Hematopoietic multipotent progenitor cell treated with erythropoietin and hydrocortisone succinate and interleukin-3 and kit ligand, for 15 days (in vitro differentiated cells): ENCODE measurements at regions not wholly inside any gene's neighbourhood (a gene's known extent, or its start where the extent isn't known, plus 50 kb on each side); places are given as distances from the start of the nearest gene placed in this dataset.

ENCODE experiments used
- DNase-seq: peaks from one replicate; pipeline ENCODE4 v3.0.0-alpha.2; 2015; ENCODE audit warnings: low spot score

DNA sequence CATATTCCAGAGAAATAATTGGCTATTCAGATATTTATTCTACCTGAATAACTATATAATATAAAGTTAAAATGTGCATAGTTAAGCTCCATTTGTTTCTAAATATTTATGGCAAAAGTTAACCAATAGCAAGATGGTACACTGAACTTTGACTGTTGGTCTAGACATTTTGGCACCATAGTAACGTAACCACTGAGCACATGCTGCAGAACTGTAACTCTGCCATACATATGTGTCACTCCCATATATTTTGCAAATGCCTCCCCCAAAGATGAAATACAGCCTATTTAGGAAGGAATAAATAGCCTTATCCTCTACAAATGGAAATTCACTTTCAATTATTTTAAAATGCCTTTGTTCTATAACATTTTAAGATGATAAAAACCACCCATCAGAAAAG, 424.9 kb downstream of the CENPC start:
- DNase-seq, result no peak

DNA sequence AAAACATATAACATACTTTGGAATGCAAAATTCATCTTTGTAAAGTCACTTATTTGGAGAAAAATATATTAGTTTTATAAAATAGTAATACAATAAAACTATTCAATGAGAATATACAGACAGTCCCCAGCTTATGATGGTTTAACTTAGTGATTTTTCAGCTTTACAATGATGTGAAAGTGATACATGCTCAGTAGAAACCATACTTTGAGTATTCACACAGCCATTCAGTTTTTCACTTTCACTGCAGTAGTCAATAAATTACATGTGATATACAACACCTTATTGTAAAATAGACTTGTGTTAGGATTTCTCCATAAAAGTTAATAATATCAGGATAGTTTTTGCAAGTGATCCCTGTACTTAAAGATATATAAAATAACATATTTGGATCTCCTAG, 436.0 kb downstream of the CENPC start:
- no peak for DNase-seq

DNA sequence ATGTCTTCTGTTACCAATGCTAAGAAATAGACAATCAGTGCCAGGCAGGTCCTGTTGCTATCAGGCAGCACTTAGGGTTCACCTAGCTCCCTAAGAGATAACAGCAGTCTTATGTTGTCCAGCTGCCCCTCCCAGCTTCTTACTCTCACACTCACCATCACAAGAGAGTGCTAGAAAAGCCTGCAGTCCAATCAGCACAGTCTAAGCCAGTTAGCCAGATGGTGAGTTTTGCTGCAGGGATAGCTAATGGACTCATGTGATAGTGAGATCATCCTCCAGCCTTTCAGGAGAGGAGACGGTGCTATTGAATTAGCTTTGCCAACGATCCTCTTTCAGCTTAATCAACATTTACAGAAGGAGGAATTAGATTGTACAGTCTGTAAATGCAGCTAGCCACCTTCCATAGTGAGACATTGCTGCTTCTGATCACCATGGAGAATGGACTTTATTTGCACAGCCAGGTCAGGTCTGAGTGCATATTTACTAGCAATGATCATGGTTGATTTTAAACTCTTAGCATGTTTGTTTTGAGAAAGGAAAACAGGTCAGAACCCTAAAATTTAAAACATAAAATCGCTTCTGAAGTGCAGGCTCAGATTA, 438.3 kb downstream of the CENPC start:
- DNase-seq, result no peak

DNA sequence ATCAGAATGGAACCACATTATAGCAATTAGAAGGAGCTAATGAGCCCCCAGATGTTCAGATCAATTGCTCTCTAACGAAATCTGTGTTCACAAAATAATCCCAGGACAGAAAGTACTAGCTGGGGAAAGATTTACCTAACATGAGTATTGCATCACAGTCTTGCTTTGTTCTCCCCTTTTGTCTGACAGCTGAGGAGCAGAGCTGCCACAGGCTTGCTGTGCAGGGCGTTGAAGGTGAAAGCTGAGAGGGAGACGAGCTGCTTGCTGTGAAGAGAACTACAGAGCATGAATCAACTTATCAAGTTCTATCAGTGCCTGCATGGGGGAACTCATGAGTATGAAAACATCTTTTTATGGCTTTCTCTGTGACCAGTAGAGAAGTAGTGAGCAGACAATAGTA, 441.2 kb downstream of the CENPC start:
- DNase-seq, result no peak

DNA sequence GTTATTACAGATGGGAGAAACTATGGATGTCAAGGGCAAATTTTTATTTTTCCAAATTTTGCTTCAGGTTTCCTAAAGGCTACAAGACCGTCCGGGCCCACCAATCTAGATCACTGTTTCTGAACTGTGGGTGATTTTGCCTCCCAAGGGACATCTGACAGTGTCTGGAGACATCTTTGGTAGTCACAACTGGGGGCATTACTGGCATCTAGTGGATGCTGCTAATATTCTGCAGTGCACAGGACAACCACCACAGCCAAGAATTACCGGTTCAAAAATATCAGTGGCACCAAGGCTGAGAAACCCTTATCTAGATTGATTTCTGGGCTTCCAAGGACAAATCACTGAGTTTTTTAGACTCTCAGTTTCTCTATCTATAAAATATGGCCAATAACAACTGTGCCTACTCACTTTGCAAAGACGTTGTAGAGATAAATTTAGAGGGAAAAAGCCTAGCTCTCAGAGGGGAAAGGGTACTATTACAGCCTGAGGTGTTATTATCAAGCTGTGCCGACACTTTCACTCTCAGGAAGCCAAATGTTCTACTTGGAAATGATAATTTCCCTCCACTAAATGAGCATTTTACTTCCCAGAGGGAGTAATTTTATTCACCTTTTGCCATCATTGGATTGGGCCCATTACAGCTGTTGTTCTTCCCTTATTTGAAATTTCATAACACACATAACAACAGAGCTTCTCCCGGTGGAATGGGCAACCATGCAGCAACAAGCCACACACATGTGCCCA, 442.1 kb downstream of the CENPC start:
- no peak for DNase-seq

DNA sequence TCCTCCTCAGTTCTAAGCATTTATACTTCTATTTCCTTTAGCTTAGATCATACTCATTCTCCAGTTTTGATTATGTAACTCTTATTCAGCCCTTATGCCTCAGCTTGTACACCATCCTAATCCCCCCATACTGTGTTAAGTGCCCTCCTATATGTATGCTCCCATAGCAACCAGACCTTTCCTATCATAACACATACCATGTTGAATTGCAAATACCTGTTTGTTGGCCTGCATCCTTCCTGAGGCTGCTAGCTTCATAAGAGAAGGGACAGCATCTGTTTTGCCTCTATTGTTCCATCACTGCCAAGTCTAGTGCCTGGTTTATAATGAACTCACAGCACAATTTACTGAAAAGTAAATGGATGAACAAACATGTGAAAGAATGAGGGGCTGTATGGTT, 443.7 kb downstream of the CENPC start:
- no peak for DNase-seq

DNA sequence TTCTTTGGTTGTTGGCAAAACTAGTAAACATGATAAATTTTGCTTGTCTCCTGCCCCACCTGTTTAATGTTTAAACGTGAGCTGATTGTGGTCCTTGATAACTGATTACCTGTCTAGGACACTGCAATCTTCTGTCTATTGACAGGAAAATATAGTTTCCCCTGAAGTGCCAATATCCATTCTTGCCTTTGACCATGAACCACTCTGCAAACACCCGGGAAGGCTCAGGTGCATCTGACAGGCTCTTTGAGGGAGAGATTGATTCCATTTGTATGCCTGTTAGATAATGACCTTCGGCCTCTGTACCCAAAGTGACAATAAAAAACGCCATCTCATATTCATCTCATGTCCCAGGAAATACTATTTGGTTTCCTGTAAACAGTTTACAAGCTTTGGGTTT, 453.0 kb downstream of the CENPC start:
- DNase-seq, result no peak

DNA sequence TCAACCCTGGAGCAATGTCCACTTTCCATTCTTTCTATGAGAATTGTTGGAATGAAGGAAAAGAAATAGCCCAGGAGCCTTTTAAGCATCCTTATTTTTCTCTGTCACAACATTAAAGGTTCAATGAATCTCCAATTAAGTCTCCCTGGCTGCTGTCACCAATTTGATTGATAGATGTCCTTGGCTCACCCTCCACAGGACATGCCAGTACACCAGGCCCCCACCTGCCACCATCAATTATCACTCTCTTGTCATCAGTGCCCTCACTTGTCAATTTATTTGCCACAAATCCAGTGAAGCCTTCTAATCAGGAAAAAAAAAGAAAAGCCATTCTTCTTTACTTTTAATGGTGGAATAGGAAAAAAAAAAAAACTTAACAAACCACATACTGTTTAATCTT, 453.6 kb downstream of the CENPC start:
- no peak for DNase-seq

DNA sequence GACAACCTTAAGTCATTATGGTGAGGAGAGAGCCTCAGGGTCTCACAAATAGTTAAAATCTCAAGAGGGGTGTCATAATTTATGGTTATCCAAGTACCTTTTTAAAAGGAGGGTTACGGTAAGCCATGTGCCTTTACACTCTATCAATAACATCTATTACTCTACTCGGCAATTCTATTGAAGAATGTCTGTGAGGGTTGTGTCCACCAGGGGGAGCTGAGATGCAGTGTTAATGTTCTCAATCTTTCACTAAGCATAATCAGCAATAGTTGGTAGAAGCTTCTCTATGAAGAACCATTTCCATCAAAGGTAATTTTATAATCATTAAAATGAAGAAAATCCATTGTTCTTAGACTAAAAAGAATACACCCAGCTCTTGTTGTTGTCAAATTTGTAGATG, 457.4 kb downstream of the CENPC start:
- peak; percentile 51 for DNase-seq

DNA sequence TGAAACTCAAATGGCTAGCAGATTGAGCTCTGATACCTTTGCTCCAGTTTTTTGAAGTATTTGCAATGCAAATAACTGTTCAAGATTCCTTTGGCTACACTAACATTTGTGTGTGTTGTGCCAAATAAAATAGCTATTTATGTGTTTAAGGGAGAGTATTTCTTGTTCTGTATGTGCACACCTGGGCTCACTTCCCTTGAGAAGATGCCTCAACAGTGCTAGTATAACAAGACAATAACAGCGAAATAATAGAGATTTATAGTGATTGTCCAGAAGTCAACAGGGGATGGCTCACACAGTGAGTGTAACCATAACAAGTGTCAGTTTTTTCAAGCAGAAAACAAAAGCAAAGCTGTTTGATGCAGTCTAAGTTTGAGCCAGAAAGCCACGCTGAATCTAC, 460.5 kb downstream of the CENPC start:
- DNase-seq, result no peak

DNA sequence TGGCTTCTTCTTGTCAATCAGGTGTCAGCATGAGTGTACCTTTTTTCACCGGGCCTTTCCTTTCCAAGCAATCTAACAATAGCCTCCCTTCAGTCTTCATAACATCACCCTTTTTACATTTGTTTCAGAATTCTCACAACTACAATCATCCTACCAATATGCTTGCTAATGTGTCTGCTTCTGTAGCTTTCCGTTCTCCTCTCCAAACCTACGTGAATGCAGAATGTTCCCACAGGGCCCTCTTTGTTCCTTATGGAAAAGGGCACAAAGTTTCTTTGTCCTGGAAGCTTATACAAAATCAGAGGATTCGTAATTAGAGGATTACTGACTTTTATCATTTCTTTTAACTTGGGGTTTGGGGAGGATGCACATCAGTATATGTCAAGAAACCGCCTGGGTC, 461.8 kb downstream of the CENPC start:
- no peak for DNase-seq

DNA sequence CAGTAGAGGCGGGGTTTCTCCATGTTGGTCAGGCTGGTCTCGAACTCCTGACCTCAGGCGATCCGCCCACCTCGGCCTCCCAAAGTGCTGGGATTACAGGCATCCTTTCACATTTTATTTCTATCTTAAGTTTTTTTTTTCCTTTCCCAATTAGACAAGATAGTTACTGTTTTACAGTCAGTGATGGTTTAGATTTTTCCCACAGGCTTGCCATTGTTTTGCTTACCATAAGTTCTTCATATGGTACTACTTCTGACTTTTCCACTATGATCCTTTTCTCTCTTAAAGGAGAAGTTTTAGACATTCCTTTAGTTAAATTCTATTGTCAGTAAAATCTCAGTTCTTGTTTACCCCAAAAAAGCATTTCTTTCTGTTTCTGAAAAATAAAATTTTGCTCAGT, 462.6 kb downstream of the CENPC start:
- no peak for DNase-seq

DNA sequence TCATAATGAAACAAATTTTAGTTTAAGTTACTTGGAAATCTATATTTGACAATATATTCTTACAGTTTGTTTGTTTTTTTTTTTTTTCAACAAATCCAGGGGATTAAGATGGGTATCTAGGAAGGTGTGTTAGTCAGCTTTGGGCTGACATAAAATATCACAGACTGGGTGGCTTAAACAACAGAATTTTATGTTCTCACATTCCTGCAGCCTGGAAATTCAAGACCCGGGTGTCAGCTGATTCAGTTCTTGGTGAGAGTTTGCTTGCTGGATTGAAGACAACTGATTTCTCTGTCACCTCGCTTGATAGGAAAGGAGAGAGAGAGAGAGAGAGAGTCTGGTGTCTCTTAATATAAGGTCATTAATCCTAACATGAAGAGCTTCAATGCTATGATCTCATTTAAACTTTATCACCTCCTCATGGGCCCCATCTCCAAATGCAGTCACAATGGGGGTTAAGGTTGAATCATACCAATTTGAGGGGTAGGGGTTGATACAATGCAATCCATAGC, 465.2 kb downstream of the CENPC start:
- DNase-seq, result no peak

DNA sequence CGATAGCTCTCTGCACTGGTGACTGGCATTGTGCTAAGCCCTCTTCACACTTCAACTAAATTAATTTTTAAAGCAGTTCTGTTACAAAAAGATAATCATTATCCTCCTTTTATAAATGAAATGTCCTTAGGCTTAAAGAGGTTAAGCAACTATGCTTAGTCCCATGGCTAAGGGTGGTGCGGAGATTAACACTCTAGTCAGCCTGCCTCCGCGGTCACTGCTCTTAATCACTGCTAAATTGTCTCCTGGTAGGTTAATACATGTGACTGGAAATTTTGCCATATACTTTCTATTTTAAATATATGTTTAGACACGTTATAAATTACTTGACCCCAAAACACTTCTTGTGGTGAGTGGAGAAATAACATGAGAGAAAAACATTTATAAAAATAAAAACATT, 473.7 kb downstream of the CENPC start:
- no peak for DNase-seq

DNA sequence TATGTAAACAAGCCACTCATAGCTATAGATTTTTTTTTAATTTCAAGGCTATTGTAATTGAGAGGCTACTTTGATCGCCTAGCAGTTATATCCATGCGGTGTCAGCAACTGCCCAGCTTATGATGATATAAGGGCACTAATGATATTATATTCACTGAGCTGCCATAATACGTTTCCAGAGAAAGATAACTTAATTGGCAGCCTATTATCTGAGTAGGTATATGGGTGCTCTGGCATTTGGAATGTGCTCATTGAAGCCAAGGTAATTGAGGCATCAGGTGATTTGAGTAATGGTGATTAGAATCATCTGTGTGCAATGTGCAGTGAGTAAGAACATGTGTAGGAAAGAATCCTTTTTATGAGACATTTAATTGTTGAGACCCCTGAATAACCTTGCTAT, 490.0 kb downstream of the CENPC start:
- DNase-seq, result no peak

DNA sequence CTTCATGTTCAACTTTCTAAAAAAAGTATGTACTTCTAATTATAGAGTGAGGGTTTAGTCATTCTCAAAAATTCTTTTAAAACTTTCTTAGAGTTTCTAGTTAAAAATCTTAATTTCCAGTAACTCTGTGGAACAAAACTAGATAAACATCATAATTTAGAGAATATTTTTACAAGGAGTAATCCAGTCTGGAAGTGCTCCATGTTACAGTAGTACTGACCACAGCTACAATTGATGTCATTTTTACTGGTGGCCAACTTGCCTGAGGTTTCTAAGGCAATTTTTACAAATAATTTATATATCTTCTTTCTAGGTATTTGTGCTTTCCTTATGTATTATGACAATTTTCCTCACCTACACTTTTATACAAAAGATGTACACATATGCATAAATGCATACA, 490.4 kb downstream of the CENPC start:
- DNase-seq, result no peak

DNA sequence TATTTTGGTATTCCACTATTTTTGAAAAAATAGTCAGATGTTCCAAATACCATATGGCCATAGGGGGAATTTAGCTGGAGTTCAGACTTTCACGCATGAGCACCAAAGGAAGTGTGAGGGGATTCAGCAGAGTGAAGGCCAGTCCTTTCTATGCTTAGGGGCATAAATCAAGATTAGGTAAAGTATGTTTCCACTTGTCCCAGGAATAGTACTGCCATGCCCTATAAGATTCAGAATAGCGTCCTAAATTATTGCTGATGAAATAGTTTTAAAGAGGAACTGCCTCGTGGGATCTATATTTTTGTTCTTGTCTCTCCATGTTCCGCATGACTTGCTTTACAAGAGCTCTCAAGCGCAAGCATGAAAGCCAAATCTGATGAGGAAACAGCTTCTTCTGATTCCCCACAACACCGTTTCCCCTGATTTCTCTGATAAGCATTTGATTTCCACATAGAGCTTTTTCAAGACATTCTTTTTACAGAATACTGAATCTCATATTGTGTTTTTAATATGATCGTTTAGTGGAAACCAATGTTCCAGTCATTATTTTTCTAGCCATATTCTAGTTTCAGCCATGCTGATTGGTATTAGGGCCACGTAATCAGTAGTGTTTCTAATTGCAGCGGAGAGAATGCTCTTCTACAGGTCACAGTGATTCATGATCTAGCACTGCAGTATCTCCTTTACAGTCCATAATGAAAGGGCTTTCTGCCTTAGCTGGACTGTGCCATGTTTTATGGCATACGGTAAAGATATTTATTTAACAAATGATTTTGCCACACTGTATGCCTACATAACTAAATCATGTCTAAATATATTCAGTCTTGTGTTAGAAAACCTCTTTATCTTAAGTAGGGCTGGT, 492.3 kb downstream of the CENPC start:
- DNase-seq, result no peak

DNA sequence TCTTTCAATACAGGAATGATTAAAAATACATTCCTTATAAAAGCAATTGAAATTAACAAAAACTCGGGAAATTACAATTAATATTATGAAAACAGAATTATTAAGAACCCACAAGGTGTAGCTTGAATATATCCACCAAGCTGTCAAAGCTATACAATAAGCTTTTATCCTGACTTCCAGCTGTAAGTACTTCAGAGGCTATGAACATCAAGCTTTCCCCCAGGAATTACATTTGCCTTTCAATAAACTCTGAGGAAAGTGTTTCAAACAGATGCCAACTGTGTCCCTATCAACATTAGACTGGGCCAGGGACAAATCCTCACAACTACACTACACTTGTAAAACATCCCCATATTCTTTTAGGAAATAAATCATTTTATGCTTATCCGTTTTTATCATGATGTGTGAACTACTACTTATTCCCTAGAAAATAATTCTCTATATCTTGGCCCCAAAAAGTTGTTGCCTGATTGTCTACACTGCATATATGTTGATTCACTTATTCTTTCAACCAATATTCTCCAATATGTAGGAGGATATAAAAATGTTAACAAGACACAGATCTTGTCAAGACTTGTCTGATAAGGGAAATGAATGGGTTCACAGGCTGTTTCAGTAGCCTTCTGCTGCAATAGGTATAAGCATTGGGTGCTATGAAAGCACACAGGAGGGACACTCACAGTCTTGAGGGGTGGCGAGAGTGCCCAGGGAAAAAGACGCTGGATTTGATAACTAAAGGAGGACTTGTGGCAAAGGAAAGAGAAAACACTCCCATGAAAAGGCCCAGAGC, 494.1 kb downstream of the CENPC start:
- DNase-seq, result no peak

DNA sequence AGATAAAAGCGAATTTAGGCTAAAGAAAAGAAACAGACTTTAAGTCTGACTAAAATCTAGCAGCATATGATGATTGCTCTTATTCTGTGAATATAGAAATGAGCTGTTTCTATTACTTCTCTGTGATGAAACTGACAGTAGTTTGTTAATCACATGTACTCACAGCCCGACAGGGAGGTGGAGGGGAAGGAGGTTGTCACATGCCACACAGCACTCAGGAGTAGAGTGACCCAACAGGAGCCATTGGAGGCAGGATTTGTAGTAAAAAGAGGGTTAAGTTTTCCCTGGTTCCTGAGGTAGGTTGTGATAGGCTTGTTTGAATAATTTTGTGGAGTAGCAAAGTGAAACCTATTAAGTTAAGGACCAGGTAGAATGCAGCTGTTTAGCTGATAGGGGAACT, 495.9 kb downstream of the CENPC start:
- DNase-seq, result no peak

DNA sequence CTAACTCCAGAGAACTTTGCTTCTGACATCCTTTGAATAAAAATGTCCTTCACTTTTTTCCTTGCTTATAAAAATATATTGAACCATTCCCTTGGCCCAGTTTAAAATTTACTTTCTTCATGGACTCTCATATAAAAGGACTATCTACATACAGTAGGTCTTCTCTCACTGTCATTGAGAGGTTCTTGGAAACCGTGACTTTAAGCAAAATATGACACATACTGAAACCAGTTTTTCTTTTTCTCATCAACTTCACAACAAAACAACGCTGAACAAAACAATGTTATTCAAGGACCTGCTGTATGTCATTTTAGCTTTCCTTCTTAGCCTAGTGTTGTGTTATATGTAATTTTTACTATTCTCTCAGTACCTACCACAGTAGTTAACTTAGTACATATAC, 496.8 kb downstream of the CENPC start:
- DNase-seq, result no peak

DNA sequence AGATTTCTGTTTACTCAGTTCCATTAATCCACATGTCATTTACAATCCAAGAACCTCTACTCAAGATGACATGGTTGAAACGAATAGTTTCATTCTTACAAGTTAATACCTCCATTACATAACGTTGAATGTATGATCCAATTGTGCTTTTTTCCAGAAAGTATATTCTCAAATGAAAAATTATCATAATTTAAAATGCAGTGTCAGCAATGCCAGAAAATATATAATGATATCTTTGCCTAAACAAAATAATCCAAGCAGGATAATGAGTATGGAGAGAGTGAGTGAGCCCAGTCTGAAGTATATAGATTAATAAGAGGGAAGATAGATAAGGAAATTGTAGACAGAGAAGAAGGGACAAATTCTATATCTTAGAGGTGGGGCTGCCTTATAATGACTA, 505.0 kb downstream of the CENPC start:
- no peak for DNase-seq

DNA sequence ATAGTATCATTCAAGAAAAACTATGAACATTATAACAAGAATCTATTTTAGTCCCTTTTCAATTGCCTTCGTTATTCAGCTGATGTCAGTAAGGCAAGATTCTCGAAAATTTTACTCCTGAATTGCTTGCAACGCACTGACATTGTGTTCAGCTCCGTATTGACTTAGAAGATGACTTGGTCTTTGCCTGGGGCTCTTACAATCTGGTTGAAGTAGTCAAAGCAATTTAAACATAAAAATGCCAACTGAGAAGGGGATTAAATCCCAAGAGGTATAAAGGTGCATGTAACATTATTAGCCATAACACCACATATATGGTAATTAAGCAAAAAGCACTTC, 507.1 kb downstream of the CENPC start:
- no peak for DNase-seq
